BE2C (cell line): ENCODE measurements at regions not wholly inside any gene's neighbourhood (a gene's known extent, or its start where the extent isn't known, plus 50 kb on each side); places are given as distances from the start of the nearest gene placed in this dataset.

Source experiments
- DNase-seq: peaks from one replicate; pipeline ENCODE4 v3.0.0-alpha.2; 2020
- H3K27me3 ChIP-seq: fragments of 250-450 bp; sonication (Bioruptor Pico); 2 replicates; pipeline ENCODE4 v1.5.1; 2020; ENCODE audit warnings: mild to moderate bottlenecking
- H3K36me3 ChIP-seq: fragments of 250-450 bp; sonication (Bioruptor Pico); 2 replicates; pipeline ENCODE4 v1.5.1; 2020; ENCODE audit warnings: mild to moderate bottlenecking
- H3K4me1 ChIP-seq: fragments of 250-450 bp; sonication (Bioruptor Pico); 2 replicates; pipeline ENCODE4 v1.5.1; 2020
- H3K4me3 ChIP-seq: 2 replicates; pipeline ENCODE4 v1.5.1; 2011; ENCODE audit warnings: low read depth, low read length
- H3K9me3 ChIP-seq: fragments of 250-450 bp; sonication (Bioruptor Pico); 2 replicates; pipeline ENCODE4 v1.5.1; 2020
- CTCF ChIP-seq: IDR thresholded peaks from 2 replicates; pipeline ENCODE4 v1.5.1; 2012; ENCODE audit warnings: mild to moderate bottlenecking, low read depth, low read length

GRCh38 chr11:79942090-79942489 lies 501.3 kb upstream of the TENM4 start:
- no peak overlapping the region for H3K4me3 ChIP-seq
- TF ChIP-seq CTCF: no peak
- H3K4me1 ChIP-seq: no peaks in the 10 kb centered on the region
- H3K27me3 ChIP-seq: no peaks in the 10 kb centered on the region
- no peak for DNase-seq
- H3K36me3 ChIP-seq: no peaks in the 10 kb centered on the region
- no peaks in the 10 kb centered on the region for H3K9me3 ChIP-seq

GRCh38 chr11:79940974-79941735 lies 500.3 kb upstream of the TENM4 start:
- Histone ChIP-seq H3K4me1 (no peaks in the 10 kb centered on the region), H3K4me3 (no peak overlapping the region), H3K27me3 (no peaks in the 10 kb centered on the region), H3K9me3 (no peaks in the 10 kb centered on the region), H3K36me3 (no peaks in the 10 kb centered on the region)
- no peak for TF ChIP-seq CTCF
- no peak for DNase-seq

- Histone ChIP-seq H3K36me3 (no peaks in the 10 kb centered on the region), H3K4me1 (no peaks in the 10 kb centered on the region), H3K9me3 (no peaks in the 10 kb centered on the region), H3K4me3 (no peak overlapping the region), H3K27me3 (no peaks in the 10 kb centered on the region)
- TF ChIP-seq CTCF: no peak
- DNase-seq: no peak
Measured at GRCh38 chr11:79940165-79940564, 499.3 kb upstream of the TENM4 start.

GRCh38 chr11:79939111-79939510 lies 498.3 kb upstream of the TENM4 start:
- H3K4me3 ChIP-seq: no peak overlapping the region
- DNase-seq: no peak
- no peaks in the 10 kb centered on the region for H3K36me3 ChIP-seq
- H3K9me3 ChIP-seq: no peaks in the 10 kb centered on the region
- H3K27me3 ChIP-seq: no peaks in the 10 kb centered on the region
- TF ChIP-seq CTCF: no peak
- H3K4me1 ChIP-seq: no peaks in the 10 kb centered on the region

- H3K27me3 ChIP-seq: no peaks in the 10 kb centered on the region
- no peaks in the 10 kb centered on the region for H3K36me3 ChIP-seq
- TF ChIP-seq CTCF: no peak
- no peaks in the 10 kb centered on the region for H3K4me1 ChIP-seq
- no peaks in the 10 kb centered on the region for H3K9me3 ChIP-seq
- DNase-seq: no peak
- no peak overlapping the region for H3K4me3 ChIP-seq
Measured at GRCh38 chr11:79937676-79938334, 497.0 kb upstream of the TENM4 start.

- Histone ChIP-seq H3K9me3 (no peaks in the 10 kb centered on the region), H3K4me3 (no peak overlapping the region), H3K36me3 (no peaks in the 10 kb centered on the region), H3K4me1 (no peaks in the 10 kb centered on the region), H3K27me3 (no peaks in the 10 kb centered on the region)
- no peak for DNase-seq
- no peak for TF ChIP-seq CTCF
Measured at GRCh38 chr11:79932612-79933011, 491.8 kb upstream of the TENM4 start.
